Keratinocyte (primary cell): ENCODE measurements at regions not wholly inside any gene's neighbourhood (a gene's known extent, or its start where the extent isn't known, plus 50 kb on each side); places are given as distances from the start of the nearest gene placed in this dataset.

Experiments used
- DNase-seq: peaks from one replicate; pipeline ENCODE4 v3.0.0-alpha.2; 2011; ENCODE audit warnings: low read depth, missing footprints, low spot score
- FAIRE-seq: peaks from 2 replicates; lab custom pipeline; 2011; peaks lifted over from hg19 to GRCh38; lab: Jason Lieb, UNC
- H2AFZ ChIP-seq: 2 replicates; pipeline ENCODE4 v1.6.0; 2012; ENCODE audit warnings: low read length, control low read depth, inconsistent platforms; ENCODE audit not compliant: control insufficient read depth
- H3K27ac ChIP-seq: 2 replicates; pipeline ENCODE4 v1.5.1; 2011; ENCODE audit warnings: low read length; ENCODE audit not compliant: control insufficient read depth, insufficient read depth
- H3K27me3 ChIP-seq: 3 replicates; pipeline ENCODE4 v1.6.0; 2011; ENCODE audit warnings: low read length; ENCODE audit not compliant: control insufficient read depth, insufficient read depth; ENCODE audit errors: extremely low read depth
- H3K36me3 ChIP-seq, 2 experiments: 2 replicates in 1 of 2; 3 replicates in 1 of 2; pipeline ENCODE4 v1.5.1; 2011; ENCODE audit warnings: low read length in 2 of 2, mild to moderate bottlenecking in 1 of 2; ENCODE audit not compliant: control insufficient read depth in 2 of 2, insufficient read depth in 2 of 2; ENCODE audit errors: extremely low read depth in 1 of 2
- H3K4me1 ChIP-seq: 3 replicates; pipeline ENCODE4 v1.5.1; 2011; ENCODE audit warnings: low read length; ENCODE audit not compliant: control insufficient read depth, insufficient read depth; ENCODE audit errors: extremely low read depth
- H3K4me2 ChIP-seq: 3 replicates; pipeline ENCODE4 v1.6.0; 2011; ENCODE audit warnings: low read depth, low read length; ENCODE audit not compliant: control insufficient read depth, insufficient read depth; ENCODE audit errors: extremely low read depth
- H3K4me3 ChIP-seq, 3 experiments: fragments of 200-600 bp in 1 of 3; sonication (generic) in 1 of 3; 2 replicates in 2 of 3; 3 replicates in 1 of 3; pipeline ENCODE4 v1.5.1; 2011 to 2016; ENCODE audit warnings: low read length in 3 of 3, mild to moderate bottlenecking in 3 of 3, control low read depth in 2 of 3, inconsistent platforms in 1 of 3, low read depth in 1 of 3, mixed read lengths in 1 of 3, mixed run types in 1 of 3, moderate library complexity in 1 of 3; ENCODE audit not compliant: control insufficient read depth in 2 of 3, insufficient read depth in 2 of 3; ENCODE audit errors: extremely low read depth in 1 of 3
- H3K79me2 ChIP-seq: 2 replicates; pipeline ENCODE4 v1.6.0; 2012; ENCODE audit warnings: low read length; ENCODE audit not compliant: control insufficient read depth, insufficient read depth
- H3K9ac ChIP-seq: 3 replicates; pipeline ENCODE4 v1.6.0; 2011; ENCODE audit warnings: low read length; ENCODE audit not compliant: control insufficient read depth, insufficient read depth; ENCODE audit errors: extremely low read depth
- H3K9me1 ChIP-seq: 3 replicates; pipeline ENCODE4 v1.6.0; 2011; ENCODE audit warnings: low read length; ENCODE audit not compliant: control insufficient read depth, insufficient read depth; ENCODE audit errors: extremely low read depth
- H3K9me3 ChIP-seq: 2 replicates; pipeline ENCODE4 v1.5.1; 2012; ENCODE audit warnings: low read depth, low read length; ENCODE audit not compliant: control insufficient read depth
- H4K20me1 ChIP-seq: 3 replicates; pipeline ENCODE4 v1.6.0; 2011; ENCODE audit warnings: low read length; ENCODE audit not compliant: control insufficient read depth, insufficient read depth; ENCODE audit errors: extremely low read depth
- EZH2 ChIP-seq: IDR thresholded peaks from one replicate; pipeline ENCODE4 v1.6.1; 2012; ENCODE audit warnings: inconsistent platforms, mild to moderate bottlenecking, low read length, moderate library complexity
- dilution Hi-C: fragments of 300-500 bp; cut with MboI; formaldehyde crosslinking; loops from one replicate; pipeline ENCODE4 v1.7.0; 2020; ENCODE audit warnings: low sequenced_read_pairs; ENCODE audit not compliant: extremely low pct_ligation_motif_present
- TF ChIP-seq, protein P1 (sequence below), 3 experiments: IDR thresholded peaks in 1 of 3; conservative IDR thresholded peaks in 1 of 3; optimal IDR thresholded peaks in 1 of 3; 2 replicates in 2 of 3; 3 replicates in 1 of 3; pipeline versions ENCODE3 to v1.5.1; 2011; ENCODE audit warnings: low read length in 3 of 3, mild to moderate bottlenecking in 3 of 3, moderate library complexity in 2 of 3, control low read depth in 1 of 3, inconsistent platforms in 1 of 3; ENCODE audit not compliant: insufficient read depth in 2 of 3; ENCODE audit errors: extremely low read depth in 1 of 3

DNA sequence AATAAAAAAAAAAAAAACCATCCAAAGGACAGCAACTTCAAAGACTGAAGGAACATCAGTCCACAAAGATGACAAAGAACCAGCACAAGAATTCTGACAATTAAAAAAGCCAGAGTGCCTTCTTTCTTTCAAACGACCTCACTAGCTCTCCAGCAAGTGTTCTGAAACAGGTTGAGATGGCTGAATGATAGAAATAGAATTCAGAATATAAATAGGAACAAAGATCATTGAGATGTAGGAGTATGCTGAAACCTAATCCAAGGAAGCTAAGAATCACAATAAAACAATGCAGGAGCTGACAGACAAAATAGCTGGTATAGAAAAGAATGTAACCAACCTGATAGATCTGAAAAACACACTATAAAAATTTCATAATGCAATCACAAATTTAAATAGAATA lies 218.2 kb downstream of the GIPC2 start:
- no peak overlapping the region for H3K4me2 ChIP-seq
- no peaks in the 10 kb centered on the region for H3K36me3 ChIP-seq
- H3K9me3 ChIP-seq, result no peaks in the 10 kb centered on the region
- FAIRE-seq (no peak), DNase-seq (no peak)
- TF ChIP-seq, protein P1, sequence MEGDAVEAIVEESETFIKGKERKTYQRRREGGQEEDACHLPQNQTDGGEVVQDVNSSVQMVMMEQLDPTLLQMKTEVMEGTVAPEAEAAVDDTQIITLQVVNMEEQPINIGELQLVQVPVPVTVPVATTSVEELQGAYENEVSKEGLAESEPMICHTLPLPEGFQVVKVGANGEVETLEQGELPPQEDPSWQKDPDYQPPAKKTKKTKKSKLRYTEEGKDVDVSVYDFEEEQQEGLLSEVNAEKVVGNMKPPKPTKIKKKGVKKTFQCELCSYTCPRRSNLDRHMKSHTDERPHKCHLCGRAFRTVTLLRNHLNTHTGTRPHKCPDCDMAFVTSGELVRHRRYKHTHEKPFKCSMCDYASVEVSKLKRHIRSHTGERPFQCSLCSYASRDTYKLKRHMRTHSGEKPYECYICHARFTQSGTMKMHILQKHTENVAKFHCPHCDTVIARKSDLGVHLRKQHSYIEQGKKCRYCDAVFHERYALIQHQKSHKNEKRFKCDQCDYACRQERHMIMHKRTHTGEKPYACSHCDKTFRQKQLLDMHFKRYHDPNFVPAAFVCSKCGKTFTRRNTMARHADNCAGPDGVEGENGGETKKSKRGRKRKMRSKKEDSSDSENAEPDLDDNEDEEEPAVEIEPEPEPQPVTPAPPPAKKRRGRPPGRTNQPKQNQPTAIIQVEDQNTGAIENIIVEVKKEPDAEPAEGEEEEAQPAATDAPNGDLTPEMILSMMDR (optimal IDR thresholded peaks at IDR 0.05 in 1 of 3, IDR thresholded peaks at IDR 0.05 in 1 of 3, conservative IDR thresholded peaks at IDR 0.05 in 1 of 3; ENCODE audit: extremely low read depth in 1 of 3, insufficient read depth in 2 of 3, low read length in 3 of 3), result no peak
- TF ChIP-seq EZH2, result no peak
- no peaks in the 10 kb centered on the region for H3K9me1 ChIP-seq
- no peak overlapping the region for H2AFZ ChIP-seq
- H3K79me2 ChIP-seq, result no peaks in the 10 kb centered on the region
- H3K27ac ChIP-seq, result no peak overlapping the region
- H3K4me3 ChIP-seq, result no peak overlapping the region
- H3K27me3 ChIP-seq, result no peaks in the 10 kb centered on the region
- H4K20me1 ChIP-seq, result no peaks in the 10 kb centered on the region
- no peak overlapping the region for H3K9ac ChIP-seq
- dilution Hi-C loops, result no loop called here
- H3K4me1 ChIP-seq, result no peaks in the 10 kb centered on the region

DNA sequence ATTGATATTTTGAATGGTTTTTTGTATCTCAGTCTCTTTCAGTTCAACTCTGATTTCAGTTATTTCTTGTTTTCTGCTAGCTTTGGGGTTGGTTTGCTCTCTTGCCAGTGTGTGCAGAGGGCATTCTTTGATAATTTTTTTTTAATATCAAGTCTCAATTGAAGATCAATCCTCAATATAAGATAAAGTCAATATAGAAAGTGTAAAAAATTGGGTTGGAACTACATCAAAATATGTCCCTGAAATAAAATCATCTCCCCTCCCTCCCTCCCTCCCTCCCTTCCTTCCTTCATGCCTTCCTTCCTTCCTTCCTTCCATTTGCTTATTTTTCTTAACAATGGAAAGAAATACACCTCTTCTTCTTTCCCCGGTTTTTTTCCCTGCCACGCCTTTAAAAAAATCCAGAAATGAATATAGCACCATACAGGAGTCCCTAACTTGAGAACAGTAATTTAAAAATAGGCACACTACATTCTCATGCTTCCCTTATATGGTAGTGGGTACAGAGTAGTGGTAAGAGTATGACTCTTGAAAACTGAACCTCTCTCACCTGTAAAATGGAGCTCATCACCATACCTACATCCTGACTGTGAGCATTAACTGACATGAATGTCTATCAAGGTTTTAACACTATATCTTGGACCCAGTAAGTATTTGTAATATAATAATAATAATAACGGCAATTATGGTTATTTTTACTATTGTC lies 221.9 kb downstream of the GIPC2 start:
- dilution Hi-C loops, result no loop called here
- FAIRE-seq (no peak), DNase-seq (no peak)
- Histone ChIP-seq H3K9me1 (no peaks in the 10 kb centered on the region), H3K9me3 (no peaks in the 10 kb centered on the region), H3K4me3 (no peak overlapping the region), H3K4me1 (no peaks in the 10 kb centered on the region), H2AFZ (no peak overlapping the region), H3K9ac (no peak overlapping the region), H3K27ac (no peak overlapping the region), H4K20me1 (no peaks in the 10 kb centered on the region), H3K36me3 (no peaks in the 10 kb centered on the region), H3K79me2 (no peaks in the 10 kb centered on the region), H3K27me3 (no peaks in the 10 kb centered on the region), H3K4me2 (no peak overlapping the region)
- TF ChIP-seq, protein P1 (optimal IDR thresholded peaks at IDR 0.05 in 1 of 3, IDR thresholded peaks at IDR 0.05 in 1 of 3, conservative IDR thresholded peaks at IDR 0.05 in 1 of 3; ENCODE audit: extremely low read depth in 1 of 3, insufficient read depth in 2 of 3, low read length in 3 of 3), result no peak
- no peak for TF ChIP-seq EZH2
